ENCODE measurements at regions not wholly inside any gene's neighbourhood (a gene's known extent, or its start where the extent isn't known, plus 50 kb on each side); places are given as distances from the start of the nearest gene placed in this dataset.

GRCh38 chr9:84151236-84151635, 170.6 kb downstream of the RMI1 start:
- Histone ChIP-seq H3K9me3 (ENCODE audit: control insufficient read depth in 2 of 3, insufficient read depth in 1 of 3, low read length in 3 of 3) (no peaks in the 10 kb centered on the region), H3K4me1 (ENCODE audit: control insufficient read depth in 2 of 3, insufficient read depth in 2 of 3, low read depth in 1 of 3, low read length in 3 of 3) (peaks cover 0 to 5% (median 0%) of the 10 kb centered on the region in 3 donors), H3K36me3 (ENCODE audit: control insufficient read depth in 2 of 3, insufficient read depth in 3 of 3, low read length in 3 of 3) (no peaks in the 10 kb centered on the region), H3K27me3 (ENCODE audit: control insufficient read depth, insufficient read depth, low read length) (no peaks in the 10 kb centered on the region), H3K4me3 (ENCODE audit: low read length in 3 of 3) (no peak overlapping the region), H3K27ac (ENCODE audit: low read depth in 2 of 2, low read length in 2 of 2) (no peak overlapping the region), H3K9ac (ENCODE audit: low read length in 3 of 3) (no peak overlapping the region)
- DNase-seq = no peak
- FAIRE-seq = no peak
- no peak for TF ChIP-seq CTCF (IDR thresholded peaks at IDR 0.05; ENCODE audit: borderline replicate concordance, extremely low read depth, insufficient read depth)
- intact Hi-C loops (cut with DNase I) = no loop called here

- H3K9ac ChIP-seq (ENCODE audit: low read length in 3 of 3) = no peak overlapping the region
- FAIRE-seq = no peak
- intact Hi-C loops (cut with DNase I) = no loop called here
- no peaks in the 10 kb centered on the region for H3K27me3 ChIP-seq (ENCODE audit: control insufficient read depth, insufficient read depth, low read length)
- no peak for DNase-seq
- no peak for TF ChIP-seq CTCF (IDR thresholded peaks at IDR 0.05; ENCODE audit: borderline replicate concordance, extremely low read depth, insufficient read depth)
- peaks cover 0 to under 1% (median 0%) of the 10 kb centered on the region in 3 donors for H3K4me1 ChIP-seq (ENCODE audit: control insufficient read depth in 2 of 3, insufficient read depth in 2 of 3, low read depth in 1 of 3, low read length in 3 of 3)
- no peaks in the 10 kb centered on the region for H3K9me3 ChIP-seq (ENCODE audit: control insufficient read depth in 2 of 3, insufficient read depth in 1 of 3, low read length in 3 of 3)
- H3K27ac ChIP-seq (ENCODE audit: low read depth in 2 of 2, low read length in 2 of 2) = no peak overlapping the region
- H3K4me3 ChIP-seq (ENCODE audit: low read length in 3 of 3) = no peak overlapping the region
- H3K36me3 ChIP-seq (ENCODE audit: control insufficient read depth in 2 of 3, insufficient read depth in 3 of 3, low read length in 3 of 3) = no peaks in the 10 kb centered on the region
Measured at GRCh38 chr9:84151640-84152039, 171.0 kb downstream of the RMI1 start.

- Histone ChIP-seq H3K27ac (ENCODE audit: low read depth in 2 of 2, low read length in 2 of 2) (no peak overlapping the region), H3K9me3 (ENCODE audit: control insufficient read depth in 2 of 3, insufficient read depth in 1 of 3, low read length in 3 of 3) (no peaks in the 10 kb centered on the region), H3K4me1 (ENCODE audit: control insufficient read depth in 2 of 3, insufficient read depth in 2 of 3, low read depth in 1 of 3, low read length in 3 of 3) (no peaks in the 10 kb centered on the region), H3K4me3 (ENCODE audit: low read length in 3 of 3) (no peak overlapping the region), H3K27me3 (ENCODE audit: control insufficient read depth, insufficient read depth, low read length) (no peaks in the 10 kb centered on the region), H3K9ac (ENCODE audit: low read length in 3 of 3) (no peak overlapping the region), H3K36me3 (ENCODE audit: control insufficient read depth in 2 of 3, insufficient read depth in 3 of 3, low read length in 3 of 3) (no peaks in the 10 kb centered on the region)
- intact Hi-C loops (cut with DNase I) = no loop called here
- DNase-seq (no peak), FAIRE-seq (no peak)
- TF ChIP-seq CTCF (IDR thresholded peaks at IDR 0.05; ENCODE audit: borderline replicate concordance, extremely low read depth, insufficient read depth) = no peak
Measured at GRCh38 chr9:84152204-84152603, 171.6 kb downstream of the RMI1 start.

- FAIRE-seq (no peak), DNase-seq (no peak)
- Histone ChIP-seq H3K27me3 (ENCODE audit: control insufficient read depth, insufficient read depth, low read length) (no peaks in the 10 kb centered on the region), H3K9ac (ENCODE audit: low read length in 3 of 3) (no peak overlapping the region), H3K4me1 (ENCODE audit: control insufficient read depth in 2 of 3, insufficient read depth in 2 of 3, low read depth in 1 of 3, low read length in 3 of 3) (no peaks in the 10 kb centered on the region), H3K4me3 (ENCODE audit: low read length in 3 of 3) (no peak overlapping the region), H3K36me3 (ENCODE audit: control insufficient read depth in 2 of 3, insufficient read depth in 3 of 3, low read length in 3 of 3) (no peaks in the 10 kb centered on the region), H3K9me3 (ENCODE audit: control insufficient read depth in 2 of 3, insufficient read depth in 1 of 3, low read length in 3 of 3) (no peaks in the 10 kb centered on the region), H3K27ac (ENCODE audit: low read depth in 2 of 2, low read length in 2 of 2) (no peak overlapping the region)
- intact Hi-C loops (cut with DNase I) = no loop called here
- no peak for TF ChIP-seq CTCF (IDR thresholded peaks at IDR 0.05; ENCODE audit: borderline replicate concordance, extremely low read depth, insufficient read depth)
Measured at GRCh38 chr9:84153885-84154284, 173.3 kb downstream of the RMI1 start.

Measured in kidney (tissue), 13 donors.